ENCODE measurements at regions not wholly inside any gene's neighbourhood (a gene's known extent, or its start where the extent isn't known, plus 50 kb on each side); places are given as distances from the start of the nearest gene placed in this dataset.

GRCh38 chr5:130502702-130503101 lies 598.4 kb downstream of the CHSY3 start:
- CTCF ChIA-PET = no interaction called here
- POLR2A ChIA-PET = no interaction called here
- SMC1A ChIA-PET (ENCODE audit: uncharacterized antibody, unreplicated experiment) = no interaction called here
- Histone ChIP-seq H3K4me3 (no peak overlapping the region), H3K4me1 (ENCODE audit: control insufficient read depth, insufficient read depth, low read length) (no peaks in the 10 kb centered on the region), H3K27me3 (replicated peaks in 1 of 2; ENCODE audit: control insufficient read depth in 2 of 2, insufficient read depth in 2 of 2, low read length in 1 of 2) (no peaks in the 10 kb centered on the region), H3K36me3 (ENCODE audit: control insufficient read depth in 2 of 2, insufficient read depth in 2 of 2, low read length in 1 of 2) (no peaks in the 10 kb centered on the region), H3K9ac (ENCODE audit: control insufficient read depth, insufficient read depth, low read length) (no peak overlapping the region), H3K79me2 (ENCODE audit: control insufficient read depth, insufficient read depth, low read length) (no peaks in the 10 kb centered on the region), H3K4me2 (ENCODE audit: control insufficient read depth, insufficient read depth) (no peak overlapping the region), H4K20me1 (ENCODE audit: control insufficient read depth, insufficient read depth) (no peaks in the 10 kb centered on the region), H2AFZ (ENCODE audit: control insufficient read depth, low read depth, low read length) (no peak overlapping the region), H3K27ac (ENCODE audit: control insufficient read depth, insufficient read depth) (no peak overlapping the region), H3K9me3 (replicated peaks; ENCODE audit: control insufficient read depth, insufficient read depth, low read length) (no peaks in the 10 kb centered on the region)
- ATAC-seq (no peak), DNase-seq (ENCODE audit: low read depth, low spot score) (no peak), FAIRE-seq (no peak)
- intact Hi-C loops (cut with micrococcal nuclease; ENCODE audit: unreplicated experiment) (no loop called here), in situ Hi-C loops (cut with MboI) (no loop called here)
- no TSS peak for BruUV-seq (replicated peaks)
- 95% methylated on average over 4 of the region's 4 CpGs for WGBS (ENCODE audit: insufficient coverage, insufficient replicate concordance, low lambda C conversion rate, missing lambda C conversion rate)
- RAD21 ChIA-PET (ENCODE audit: unreplicated experiment) = no interaction called here
- TF ChIP-seq KDM1A (IDR thresholded peaks at IDR 0.05; ENCODE audit: borderline replicate concordance) = no peak
- no peak for TF ChIP-seq BCLAF1 (IDR thresholded peaks at IDR 0.05)
- TF ChIP-seq SREBF2 (IDR thresholded peaks at IDR 0.05; ENCODE audit: low read length) = no peak
- TF ChIP-seq ZNF384 (IDR thresholded peaks at IDR 0.05; ENCODE audit: borderline replicate concordance, low read depth, low read length) = no peak
- no peak for TF ChIP-seq CBX5 (IDR thresholded peaks at IDR 0.05; ENCODE audit: low read depth)
- TF ChIP-seq ZNF24 (IDR thresholded peaks at IDR 0.05) = no peak
- no peak for TF ChIP-seq CHD4 (IDR thresholded peaks at IDR 0.05)
- no peak for TF ChIP-seq NR2C1 (IDR thresholded peaks at IDR 0.05)
- TF ChIP-seq KAT2A (conservative IDR thresholded peaks at IDR 0.05; ENCODE audit: control insufficient read depth, low read depth, low read length) = no peak
- TF ChIP-seq ESRRA (IDR thresholded peaks at IDR 0.05; ENCODE audit: low read length) = no peak
- TF ChIP-seq RAD21 (IDR thresholded peaks at IDR 0.05; ENCODE audit: insufficient read depth, low read depth, low read length) = no peak
- no peak for TF ChIP-seq NKRF (conservative IDR thresholded peaks at IDR 0.05)
- no peak for TF ChIP-seq E4F1 (IDR thresholded peaks at IDR 0.05; ENCODE audit: borderline replicate concordance, partially characterized antibody)
- no peak for TF ChIP-seq NR2C2 (IDR thresholded peaks at IDR 0.05; ENCODE audit: borderline replicate concordance, control insufficient read depth, insufficient read length, low read depth)
